Immature natural killer cell (primary cell): ENCODE measurements at regions not wholly inside any gene's neighbourhood (a gene's known extent, or its start where the extent isn't known, plus 50 kb on each side); places are given as distances from the start of the nearest gene placed in this dataset.

Experiments used
- DNase-seq, 3 donors: peaks; one replicate each; pipeline ENCODE4 v3.0.0; 2022; ENCODE audit warnings: mixed read lengths in 1 of 3
- H3K27ac Mint-ChIP-seq, 6 donors: one replicate each; pipeline ENCODE4 v1.8.0; 2020; ENCODE audit warnings: mixed read lengths in 6 of 6, mild to moderate bottlenecking in 5 of 6, inconsistent platforms in 4 of 6, moderate library complexity in 3 of 6
- H3K27me3 Mint-ChIP-seq, 3 donors: one replicate each; pipeline ENCODE4 v1.8.0; 2020 to 2021; ENCODE audit warnings: low read depth in 3 of 3, mild to moderate bottlenecking in 3 of 3, mixed read lengths in 3 of 3, moderate library complexity in 3 of 3, inconsistent platforms in 1 of 3
- H3K36me3 Mint-ChIP-seq, 3 donors: one replicate each; pipeline ENCODE4 v1.8.0; 2020; ENCODE audit warnings: mixed read lengths in 3 of 3, inconsistent platforms in 2 of 3, mild to moderate bottlenecking in 2 of 3
- H3K4me1 Mint-ChIP-seq, 2 donors: one replicate each; pipeline ENCODE4 v1.8.0; 2020; ENCODE audit warnings: inconsistent platforms in 2 of 2, mild to moderate bottlenecking in 2 of 2, mixed read lengths in 2 of 2, moderate library complexity in 1 of 2
- H3K4me3 Mint-ChIP-seq, 5 donors: one replicate each; pipeline ENCODE4 v1.8.0; 2020; ENCODE audit warnings: mild to moderate bottlenecking in 5 of 5, mixed read lengths in 5 of 5, inconsistent platforms in 3 of 5, moderate library complexity in 3 of 5
- H3K9me3 Mint-ChIP-seq, 6 donors: one replicate each; pipeline ENCODE4 v1.8.0; 2020; ENCODE audit warnings: mild to moderate bottlenecking in 6 of 6, mixed read lengths in 6 of 6, inconsistent platforms in 4 of 6, moderate library complexity in 3 of 6

- Mint-ChIP-seq H3K27me3 (peaks cover 0 to 2% (median 0%) of the 10 kb centered on the region in 3 donors), H3K4me1 (no peaks in the 10 kb centered on the region), H3K4me3 (no peak overlapping the region), H3K9me3 (no peaks in the 10 kb centered on the region), H3K27ac (no peak overlapping the region), H3K36me3 (no peaks in the 10 kb centered on the region)
- DNase-seq = no peak
These were observed 1231.4 kb downstream of the BRD1 start for GRCh38 chr22:48596111-48596850.

GRCh38 chr22:48595511-48595905 is 1232.2 kb downstream of the BRD1 start:
- H3K36me3 Mint-ChIP-seq = no peaks in the 10 kb centered on the region
- peaks cover 0 to 2% (median 0%) of the 10 kb centered on the region in 3 donors for H3K27me3 Mint-ChIP-seq
- DNase-seq = no peak
- H3K4me1 Mint-ChIP-seq = no peaks in the 10 kb centered on the region
- H3K4me3 Mint-ChIP-seq = no peak overlapping the region
- H3K27ac Mint-ChIP-seq = no peak overlapping the region
- no peaks in the 10 kb centered on the region for H3K9me3 Mint-ChIP-seq

- Mint-ChIP-seq H3K27me3 (peaks cover 0 to 2% (median 0%) of the 10 kb centered on the region in 3 donors), H3K4me1 (no peaks in the 10 kb centered on the region), H3K9me3 (no peaks in the 10 kb centered on the region), H3K27ac (no peak overlapping the region), H3K36me3 (no peaks in the 10 kb centered on the region), H3K4me3 (no peak overlapping the region)
- no peak for DNase-seq
These were observed 1232.7 kb downstream of the BRD1 start for GRCh38 chr22:48594757-48595510.

- DNase-seq = no peak
- Mint-ChIP-seq H3K4me1 (no peaks in the 10 kb centered on the region), H3K27me3 (peaks cover 0 to 2% (median 1%) of the 10 kb centered on the region in 3 donors), H3K4me3 (no peak overlapping the region), H3K27ac (no peak overlapping the region), H3K9me3 (no peaks in the 10 kb centered on the region), H3K36me3 (no peaks in the 10 kb centered on the region)
These were observed 1233.5 kb downstream of the BRD1 start for GRCh38 chr22:48594016-48594756.

GRCh38 chr22:48593551-48593950 is 1234.1 kb downstream of the BRD1 start:
- Mint-ChIP-seq H3K27me3 (peaks cover 0 to 2% (median 1%) of the 10 kb centered on the region in 3 donors), H3K27ac (no peak overlapping the region)

GRCh38 chr22:48592931-48593330 is 1234.7 kb downstream of the BRD1 start:
- Mint-ChIP-seq H3K27me3 (peaks cover 0 to 2% (median 1%) of the 10 kb centered on the region in 3 donors), H3K4me1 (no peaks in the 10 kb centered on the region), H3K36me3 (no peaks in the 10 kb centered on the region), H3K27ac (no peak overlapping the region), H3K9me3 (no peaks in the 10 kb centered on the region), H3K4me3 (no peak overlapping the region)
- no peak for DNase-seq

More at GRCh38 chr22:48593551-48593950, 1234.1 kb downstream of the BRD1 start:
- no peaks in the 10 kb centered on the region for H3K9me3 Mint-ChIP-seq
- no peak overlapping the region for H3K4me3 Mint-ChIP-seq
- H3K36me3 Mint-ChIP-seq = no peaks in the 10 kb centered on the region
- DNase-seq = no peak
- H3K4me1 Mint-ChIP-seq = no peaks in the 10 kb centered on the region

- Mint-ChIP-seq H3K4me3 (no peak overlapping the region), H3K36me3 (no peaks in the 10 kb centered on the region), H3K27ac (no peak overlapping the region), H3K4me1 (no peaks in the 10 kb centered on the region), H3K27me3 (peaks cover 0 to 1% (median 0%) of the 10 kb centered on the region in 3 donors), H3K9me3 (no peaks in the 10 kb centered on the region)
- no peak for DNase-seq
These were observed 1235.2 kb downstream of the BRD1 start for GRCh38 chr22:48592488-48592887.

- no peaks in the 10 kb centered on the region for H3K36me3 Mint-ChIP-seq
- DNase-seq = no peak
- no peak overlapping the region for H3K4me3 Mint-ChIP-seq
- H3K9me3 Mint-ChIP-seq = no peaks in the 10 kb centered on the region
- H3K27ac Mint-ChIP-seq = no peak overlapping the region
- H3K27me3 Mint-ChIP-seq = peaks cover 0 to 1% (median 0%) of the 10 kb centered on the region in 3 donors
- H3K4me1 Mint-ChIP-seq = no peaks in the 10 kb centered on the region
These were observed 1235.7 kb downstream of the BRD1 start for GRCh38 chr22:48592066-48592345.

- Mint-ChIP-seq H3K27ac (no peak overlapping the region), H3K4me1 (no peaks in the 10 kb centered on the region), H3K27me3 (peaks cover 0 to 1% (median 0%) of the 10 kb centered on the region in 3 donors), H3K9me3 (no peaks in the 10 kb centered on the region), H3K4me3 (no peak overlapping the region), H3K36me3 (no peaks in the 10 kb centered on the region)
- DNase-seq = no peak
These were observed 1236.2 kb downstream of the BRD1 start for GRCh38 chr22:48591286-48592065.

- H3K4me1 Mint-ChIP-seq = no peaks in the 10 kb centered on the region
- peaks cover 0 to 1% (median 0%) of the 10 kb centered on the region in 3 donors for H3K27me3 Mint-ChIP-seq
- no peaks in the 10 kb centered on the region for H3K36me3 Mint-ChIP-seq
- H3K4me3 Mint-ChIP-seq = no peak overlapping the region
- H3K9me3 Mint-ChIP-seq = no peaks in the 10 kb centered on the region
- DNase-seq = no peak
- H3K27ac Mint-ChIP-seq = no peak overlapping the region
These were observed 1237.8 kb downstream of the BRD1 start for GRCh38 chr22:48589901-48590300.

GRCh38 chr22:48588878-48589450 is 1238.7 kb downstream of the BRD1 start:
- H3K9me3 Mint-ChIP-seq = no peaks in the 10 kb centered on the region
- no peaks in the 10 kb centered on the region for H3K36me3 Mint-ChIP-seq
- no peak overlapping the region for H3K27ac Mint-ChIP-seq
- no peaks in the 10 kb centered on the region for H3K4me1 Mint-ChIP-seq
- no peak overlapping the region for H3K4me3 Mint-ChIP-seq
- peaks cover 0 to 1% (median 0%) of the 10 kb centered on the region in 3 donors for H3K27me3 Mint-ChIP-seq
- DNase-seq = no peak

GRCh38 chr22:48588151-48588877 is 1239.4 kb downstream of the BRD1 start:
- no peak for DNase-seq
- no peak overlapping the region for H3K27ac Mint-ChIP-seq
- peaks cover 0 to 1% (median 0%) of the 10 kb centered on the region in 3 donors for H3K27me3 Mint-ChIP-seq
- H3K36me3 Mint-ChIP-seq = no peaks in the 10 kb centered on the region
- H3K4me3 Mint-ChIP-seq = no peak overlapping the region
- H3K9me3 Mint-ChIP-seq = no peaks in the 10 kb centered on the region
- no peaks in the 10 kb centered on the region for H3K4me1 Mint-ChIP-seq
